Lower leg skin (tissue), 3 donors: ENCODE measurements at regions not wholly inside any gene's neighbourhood (a gene's known extent, or its start where the extent isn't known, plus 50 kb on each side); places are given as distances from the start of the nearest gene placed in this dataset.

Source experiments
- CTCF ChIP-seq, 3 donors: fragments of 450-650 bp; IDR thresholded peaks; one replicate each; pipeline ENCODE4 v1.5.1; 2016; ENCODE audit warnings: antibody characterized with exemption in 3 of 3, mild to moderate bottlenecking in 3 of 3, moderate library complexity in 2 of 3
- POLR2A ChIP-seq, 2 donors: fragments of 450-650 bp; IDR thresholded peaks; one replicate each; pipeline ENCODE4 v1.6.1; 2016 to 2017; ENCODE audit warnings: antibody characterized with exemption in 2 of 2, mild to moderate bottlenecking in 1 of 2, moderate library complexity in 1 of 2

- TF ChIP-seq CTCF (IDR thresholded peaks at IDR 0.05) (no peak), POLR2A (IDR thresholded peaks at IDR 0.05) (no peak)
Observed at GRCh38 chr3:182370949-182371348, 422.4 kb upstream of the ATP11B start.
